Mammary epithelial cell (primary cell): ENCODE measurements at regions not wholly inside any gene's neighbourhood (a gene's known extent, or its start where the extent isn't known, plus 50 kb on each side); places are given as distances from the start of the nearest gene placed in this dataset.

Experiments
- CTCF ChIP-seq, 2 donors: IDR thresholded peaks in 1 of 2; conservative IDR thresholded peaks in 1 of 2; 2 replicates each; pipeline ENCODE4 v1.5.1; 2011 to 2012; ENCODE audit warnings: inconsistent platforms in 2 of 2, low read length in 2 of 2, mild to moderate bottlenecking in 2 of 2, control low read depth in 1 of 2, low read depth in 1 of 2; ENCODE audit not compliant: insufficient read depth in 1 of 2; ENCODE audit errors: extremely low read depth in 1 of 2
- EZH2 ChIP-seq: IDR thresholded peaks from 2 replicates; pipeline ENCODE4 v1.6.1; 2012; ENCODE audit warnings: low read length, inconsistent platforms, borderline replicate concordance

- TF ChIP-seq CTCF (conservative IDR thresholded peaks at IDR 0.05 in 1 of 2, IDR thresholded peaks at IDR 0.05 in 1 of 2; ENCODE audit: extremely low read depth in 1 of 2, insufficient read depth in 1 of 2, low read depth in 1 of 2, low read length in 2 of 2) (no peak), EZH2 (no peak)
These were observed 69.0 kb upstream of the OTOS start for GRCh38 chr2:240209493-240209892.
